ENCODE measurements at regions not wholly inside any gene's neighbourhood (a gene's known extent, or its start where the extent isn't known, plus 50 kb on each side); places are given as distances from the start of the nearest gene placed in this dataset.

- ATAC-seq, result no peak
- TF ChIP-seq TCF4 (CRISPR knock-in tag; IDR thresholded peaks at IDR 0.05; ENCODE audit: borderline replicate concordance), result no peak
- TF ChIP-seq BACH2 (CRISPR knock-in tag; IDR thresholded peaks at IDR 0.05; ENCODE audit: borderline replicate concordance), result no peak
- TF ChIP-seq SNAI2 (CRISPR knock-in tag; IDR thresholded peaks at IDR 0.05), result no peak
- no peak for TF ChIP-seq RARB (CRISPR knock-in tag; IDR thresholded peaks at IDR 0.05)
- no peak for TF ChIP-seq ZNF8 (CRISPR knock-in tag; IDR thresholded peaks at IDR 0.05)
- TF ChIP-seq TOX (CRISPR knock-in tag; IDR thresholded peaks at IDR 0.05; ENCODE audit: borderline replicate concordance), result no peak
- TF ChIP-seq POU6F1 (CRISPR knock-in tag; IDR thresholded peaks at IDR 0.05; ENCODE audit: borderline replicate concordance, low read depth), result no peak
- no peak for TF ChIP-seq ZFP30 (CRISPR knock-in tag; IDR thresholded peaks at IDR 0.05)
These were observed 1001.9 kb downstream of the PDHA2 start for GRCh38 chr4:96841801-96842200.

- no peak for ATAC-seq
- TF ChIP-seq TCF4 (CRISPR knock-in tag; IDR thresholded peaks at IDR 0.05; ENCODE audit: borderline replicate concordance) (no peak), ZNF70 (CRISPR knock-in tag; IDR thresholded peaks at IDR 0.05) (no peak), TOX (CRISPR knock-in tag; IDR thresholded peaks at IDR 0.05; ENCODE audit: borderline replicate concordance) (no peak), CSDC2 (CRISPR knock-in tag; IDR thresholded peaks at IDR 0.05) (no peak), TSHZ2 (CRISPR knock-in tag; IDR thresholded peaks at IDR 0.05) (no peak), POU6F1 (CRISPR knock-in tag; IDR thresholded peaks at IDR 0.05; ENCODE audit: borderline replicate concordance, low read depth) (no peak), ZNF565 (CRISPR knock-in tag; conservative IDR thresholded peaks at IDR 0.05; ENCODE audit: low read depth) (no peak), ESRRG (CRISPR knock-in tag; IDR thresholded peaks at IDR 0.05) (no peak), SNAI2 (CRISPR knock-in tag; IDR thresholded peaks at IDR 0.05) (no peak), ZNF8 (CRISPR knock-in tag; IDR thresholded peaks at IDR 0.05) (no peak), BACH2 (CRISPR knock-in tag; IDR thresholded peaks at IDR 0.05; ENCODE audit: borderline replicate concordance) (no peak), ZFP3 (CRISPR knock-in tag; IDR thresholded peaks at IDR 0.05) (no peak), ZFP30 (CRISPR knock-in tag; IDR thresholded peaks at IDR 0.05) (no peak), ZC3H10 (CRISPR knock-in tag; IDR thresholded peaks at IDR 0.05) (no peak), ISL1 (CRISPR knock-in tag; IDR thresholded peaks at IDR 0.05) (no peak), PATZ1 (CRISPR knock-in tag; IDR thresholded peaks at IDR 0.05; ENCODE audit: borderline replicate concordance) (no peak), CSRNP3 (CRISPR knock-in tag; IDR thresholded peaks at IDR 0.05) (no peak)
These were observed 1005.1 kb downstream of the PDHA2 start for GRCh38 chr4:96844858-96845490.

GRCh38 chr4:96845819-96846218 is 1005.9 kb downstream of the PDHA2 start:
- no peak for ATAC-seq
- TF ChIP-seq CREB5 (CRISPR knock-in tag; IDR thresholded peaks at IDR 0.05; ENCODE audit: low read depth) (no peak), ZFP30 (CRISPR knock-in tag; IDR thresholded peaks at IDR 0.05) (no peak), OSR1 (CRISPR knock-in tag; IDR thresholded peaks at IDR 0.05) (no peak), GLIS3 (CRISPR knock-in tag; IDR thresholded peaks at IDR 0.05) (no peak), ISL1 (CRISPR knock-in tag; IDR thresholded peaks at IDR 0.05) (no peak), ARNTL (CRISPR knock-in tag; IDR thresholded peaks at IDR 0.05; ENCODE audit: borderline replicate concordance, low read depth) (no peak), ESRRG (CRISPR knock-in tag; IDR thresholded peaks at IDR 0.05) (no peak), ZNF8 (CRISPR knock-in tag; IDR thresholded peaks at IDR 0.05) (no peak), POU6F1 (CRISPR knock-in tag; IDR thresholded peaks at IDR 0.05; ENCODE audit: borderline replicate concordance, low read depth) (no peak), ZNF70 (CRISPR knock-in tag; IDR thresholded peaks at IDR 0.05) (no peak), ZC3H10 (CRISPR knock-in tag; IDR thresholded peaks at IDR 0.05) (no peak), BACH2 (CRISPR knock-in tag; IDR thresholded peaks at IDR 0.05; ENCODE audit: borderline replicate concordance) (no peak)
